Panc1 (cell line): ENCODE measurements at regions not wholly inside any gene's neighbourhood (a gene's known extent, or its start where the extent isn't known, plus 50 kb on each side); places are given as distances from the start of the nearest gene placed in this dataset.

Experiments
- ATAC-seq: fragments of 200-7000 bp; cut with Tn5 transposase; 2 replicates; pipeline ENCODE4 v1.9.1; 2020; ENCODE audit warnings: mild to moderate bottlenecking, moderate library complexity
- BruUV-seq: library from RNA; stranded (reverse); fragments of 400-500 nt; replicated peaks from 2 replicates; lab custom pipeline; 2021; lab: Mats Ljungman, UMichigan
- CTCF ChIA-PET: fragments of 300-600 bp; sonication (Branson Sonifier 250); formaldehyde crosslinking; loops from one replicate; lab custom pipeline; 2022; ENCODE audit warnings: antibody characterized with exemption; lab: Charles Lee
- POLR2A ChIA-PET: fragments of 300-600 bp; sonication (Branson Sonifier 250); formaldehyde crosslinking; loops from one replicate; lab custom pipeline; 2022; ENCODE audit warnings: antibody characterized with exemption; lab: Charles Lee
- DNase-seq: peaks from one replicate; pipeline ENCODE4 v3.0.0-alpha.2; 2010; ENCODE audit warnings: low read depth, low spot score
- H3K27ac ChIP-seq: 2 replicates; pipeline ENCODE4 v1.5.1; 2011; ENCODE audit warnings: mild to moderate bottlenecking, low read length, inconsistent platforms
- H3K27me3 ChIP-seq: fragments of 200-500 bp; sonication (Bioruptor generic); 2 replicates; pipeline ENCODE4 v1.6.0; 2014; ENCODE audit warnings: low read length, inconsistent platforms; ENCODE audit not compliant: control insufficient read depth, insufficient read depth
- H3K36me3 ChIP-seq: fragments of 200-500 bp; sonication (Bioruptor generic); 2 replicates; pipeline ENCODE4 v1.5.1; 2014; ENCODE audit warnings: inconsistent platforms, mild to moderate bottlenecking, low read length, moderate library complexity; ENCODE audit not compliant: control insufficient read depth, insufficient read depth
- H3K4me1 ChIP-seq: 2 replicates; pipeline ENCODE4 v1.5.1; 2011; ENCODE audit warnings: inconsistent platforms, mild to moderate bottlenecking, low read length, moderate library complexity; ENCODE audit not compliant: control insufficient read depth, insufficient read depth
- H3K4me3 ChIP-seq, 2 experiments: 2 replicates each; pipeline ENCODE4 v1.5.1; 2011 to 2012; ENCODE audit warnings: low read depth in 2 of 2, low read length in 2 of 2, mild to moderate bottlenecking in 2 of 2, inconsistent platforms in 1 of 2, moderate library complexity in 1 of 2
- H3K9me3 ChIP-seq: fragments of 200-500 bp; sonication (Bioruptor generic); 2 replicates; pipeline ENCODE4 v1.5.1; 2014; ENCODE audit warnings: low read depth, mild to moderate bottlenecking, inconsistent platforms, low read length, moderate library complexity; ENCODE audit not compliant: control insufficient read depth, insufficient read depth
- POLR2AphosphoS5 ChIP-seq: IDR thresholded peaks from 2 replicates; pipeline ENCODE4 v1.6.1; 2012; ENCODE audit warnings: mild to moderate bottlenecking, low read depth, low read length, moderate library complexity
- SIN3A ChIP-seq: IDR thresholded peaks from 2 replicates; pipeline ENCODE4 v1.6.1; 2012; ENCODE audit warnings: low read depth, mild to moderate bottlenecking, low read length, moderate library complexity, borderline replicate concordance; ENCODE audit not compliant: insufficient read depth
- TCF7L2 ChIP-seq: IDR thresholded peaks from 2 replicates; pipeline ENCODE4 v1.6.1; 2011; ENCODE audit warnings: mild to moderate bottlenecking, low read depth, low read length, inconsistent platforms
- in situ Hi-C: cut with HindIII; loops from 2 replicates; pipeline ENCODE4 v1.10.0; 2016; ENCODE audit warnings: low sequenced_read_pairs, low pct_unique_long_range_greater_than_20kb
- intact Hi-C: fragments of 100-400 bp; cut with micrococcal nuclease; formaldehyde crosslinking; loops from one replicate; pipeline ENCODE4 v1.10.0; 2022; ENCODE audit not compliant: unreplicated experiment
- TF ChIP-seq, protein P1 (sequence below): fragments of 450-650 bp; IDR thresholded peaks from 2 replicates; pipeline ENCODE4 v1.5.1; 2017; ENCODE audit warnings: mild to moderate bottlenecking
- TF ChIP-seq, protein P2 (sequence below), 2 experiments: IDR thresholded peaks; 2 replicates each; pipeline ENCODE4 v1.6.1; 2011 to 2012; ENCODE audit warnings: low read depth in 2 of 2, control low read depth in 1 of 2, low read length in 1 of 2, mild to moderate bottlenecking in 1 of 2, moderate library complexity in 1 of 2; ENCODE audit not compliant: insufficient read depth in 1 of 2

DNA sequence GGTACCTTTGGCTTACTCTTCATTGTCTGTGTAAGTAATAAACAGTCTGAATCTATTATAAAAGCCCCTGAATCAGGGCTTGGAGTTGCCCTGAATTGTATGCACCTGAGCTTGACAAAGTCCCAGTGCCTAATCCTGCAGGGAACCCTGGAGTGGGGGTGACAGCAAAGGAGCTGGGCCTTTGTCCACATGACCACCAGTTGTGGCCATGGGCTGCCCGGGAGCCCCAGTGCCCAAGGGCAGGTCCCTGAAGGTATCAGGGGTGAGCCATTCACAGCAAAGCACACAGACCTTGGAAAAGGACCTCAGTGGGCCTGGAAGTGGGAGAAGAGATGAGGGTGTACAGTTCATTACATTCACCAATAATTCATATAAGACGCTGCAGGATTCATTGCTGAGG, 94.2 kb downstream of the BANF2 start:
- Histone ChIP-seq H3K4me1 (no peaks in the 10 kb centered on the region; the same call in 1 of the 2 replicates), H3K27ac (no peak overlapping the region), H3K9me3 (no peaks in the 10 kb centered on the region), H3K4me3 (no peak overlapping the region), H3K27me3 (no peaks in the 10 kb centered on the region), H3K36me3 (no peaks in the 10 kb centered on the region)
- intact Hi-C loops: no loop called here
- DNase-seq (no peak), ATAC-seq (no peak)
- CTCF ChIA-PET: no interaction called here
- POLR2A ChIA-PET: no interaction called here
- TF ChIP-seq SIN3A: no peak
- TF ChIP-seq, protein P1, sequence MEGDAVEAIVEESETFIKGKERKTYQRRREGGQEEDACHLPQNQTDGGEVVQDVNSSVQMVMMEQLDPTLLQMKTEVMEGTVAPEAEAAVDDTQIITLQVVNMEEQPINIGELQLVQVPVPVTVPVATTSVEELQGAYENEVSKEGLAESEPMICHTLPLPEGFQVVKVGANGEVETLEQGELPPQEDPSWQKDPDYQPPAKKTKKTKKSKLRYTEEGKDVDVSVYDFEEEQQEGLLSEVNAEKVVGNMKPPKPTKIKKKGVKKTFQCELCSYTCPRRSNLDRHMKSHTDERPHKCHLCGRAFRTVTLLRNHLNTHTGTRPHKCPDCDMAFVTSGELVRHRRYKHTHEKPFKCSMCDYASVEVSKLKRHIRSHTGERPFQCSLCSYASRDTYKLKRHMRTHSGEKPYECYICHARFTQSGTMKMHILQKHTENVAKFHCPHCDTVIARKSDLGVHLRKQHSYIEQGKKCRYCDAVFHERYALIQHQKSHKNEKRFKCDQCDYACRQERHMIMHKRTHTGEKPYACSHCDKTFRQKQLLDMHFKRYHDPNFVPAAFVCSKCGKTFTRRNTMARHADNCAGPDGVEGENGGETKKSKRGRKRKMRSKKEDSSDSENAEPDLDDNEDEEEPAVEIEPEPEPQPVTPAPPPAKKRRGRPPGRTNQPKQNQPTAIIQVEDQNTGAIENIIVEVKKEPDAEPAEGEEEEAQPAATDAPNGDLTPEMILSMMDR: no peak
- in situ Hi-C loops: no loop called here
- no TSS peak for BruUV-seq

DNA sequence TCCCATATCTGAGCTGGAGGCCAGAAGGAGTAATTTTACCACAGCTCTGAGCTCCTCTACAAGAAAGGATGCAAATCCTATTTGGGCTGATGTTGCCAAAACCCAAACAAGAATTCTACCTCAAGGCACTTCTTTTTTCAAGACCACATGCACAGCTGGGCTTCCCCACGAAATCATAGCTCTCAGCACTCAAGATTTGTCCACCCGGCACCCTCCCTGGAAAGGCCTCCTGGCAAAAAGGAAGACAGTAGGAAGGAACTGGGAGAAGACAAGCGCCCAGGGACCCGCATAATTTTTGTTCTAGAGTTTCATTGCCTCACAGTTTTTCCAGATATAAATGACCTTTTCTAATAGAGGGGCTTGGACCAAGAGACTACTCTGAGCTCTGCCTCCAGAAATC, 90.5 kb downstream of the BANF2 start:
- H3K27ac ChIP-seq: no peak overlapping the region
- H3K27me3 ChIP-seq: no peaks in the 10 kb centered on the region
- TF ChIP-seq, protein P1: no peak
- TF ChIP-seq, protein P2, sequence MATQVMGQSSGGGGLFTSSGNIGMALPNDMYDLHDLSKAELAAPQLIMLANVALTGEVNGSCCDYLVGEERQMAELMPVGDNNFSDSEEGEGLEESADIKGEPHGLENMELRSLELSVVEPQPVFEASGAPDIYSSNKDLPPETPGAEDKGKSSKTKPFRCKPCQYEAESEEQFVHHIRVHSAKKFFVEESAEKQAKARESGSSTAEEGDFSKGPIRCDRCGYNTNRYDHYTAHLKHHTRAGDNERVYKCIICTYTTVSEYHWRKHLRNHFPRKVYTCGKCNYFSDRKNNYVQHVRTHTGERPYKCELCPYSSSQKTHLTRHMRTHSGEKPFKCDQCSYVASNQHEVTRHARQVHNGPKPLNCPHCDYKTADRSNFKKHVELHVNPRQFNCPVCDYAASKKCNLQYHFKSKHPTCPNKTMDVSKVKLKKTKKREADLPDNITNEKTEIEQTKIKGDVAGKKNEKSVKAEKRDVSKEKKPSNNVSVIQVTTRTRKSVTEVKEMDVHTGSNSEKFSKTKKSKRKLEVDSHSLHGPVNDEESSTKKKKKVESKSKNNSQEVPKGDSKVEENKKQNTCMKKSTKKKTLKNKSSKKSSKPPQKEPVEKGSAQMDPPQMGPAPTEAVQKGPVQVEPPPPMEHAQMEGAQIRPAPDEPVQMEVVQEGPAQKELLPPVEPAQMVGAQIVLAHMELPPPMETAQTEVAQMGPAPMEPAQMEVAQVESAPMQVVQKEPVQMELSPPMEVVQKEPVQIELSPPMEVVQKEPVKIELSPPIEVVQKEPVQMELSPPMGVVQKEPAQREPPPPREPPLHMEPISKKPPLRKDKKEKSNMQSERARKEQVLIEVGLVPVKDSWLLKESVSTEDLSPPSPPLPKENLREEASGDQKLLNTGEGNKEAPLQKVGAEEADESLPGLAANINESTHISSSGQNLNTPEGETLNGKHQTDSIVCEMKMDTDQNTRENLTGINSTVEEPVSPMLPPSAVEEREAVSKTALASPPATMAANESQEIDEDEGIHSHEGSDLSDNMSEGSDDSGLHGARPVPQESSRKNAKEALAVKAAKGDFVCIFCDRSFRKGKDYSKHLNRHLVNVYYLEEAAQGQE (IDR thresholded peaks at IDR 0.05; ENCODE audit: insufficient read depth in 1 of 2, low read depth in 2 of 2, low read length in 1 of 2): no peak
- TF ChIP-seq SIN3A (no peak), POLR2AphosphoS5 (no peak), TCF7L2 (no peak)
- H3K9me3 ChIP-seq: no peaks in the 10 kb centered on the region
- intact Hi-C loops (no loop called here), in situ Hi-C loops (no loop called here)
- no TSS peak for BruUV-seq
- H3K4me1 ChIP-seq: no peaks in the 10 kb centered on the region
- ChIA-PET CTCF (no interaction called here), POLR2A (no interaction called here)
- no peak overlapping the region for H3K4me3 ChIP-seq
- H3K36me3 ChIP-seq: no peaks in the 10 kb centered on the region
- ATAC-seq (no peak), DNase-seq (no peak)

DNA sequence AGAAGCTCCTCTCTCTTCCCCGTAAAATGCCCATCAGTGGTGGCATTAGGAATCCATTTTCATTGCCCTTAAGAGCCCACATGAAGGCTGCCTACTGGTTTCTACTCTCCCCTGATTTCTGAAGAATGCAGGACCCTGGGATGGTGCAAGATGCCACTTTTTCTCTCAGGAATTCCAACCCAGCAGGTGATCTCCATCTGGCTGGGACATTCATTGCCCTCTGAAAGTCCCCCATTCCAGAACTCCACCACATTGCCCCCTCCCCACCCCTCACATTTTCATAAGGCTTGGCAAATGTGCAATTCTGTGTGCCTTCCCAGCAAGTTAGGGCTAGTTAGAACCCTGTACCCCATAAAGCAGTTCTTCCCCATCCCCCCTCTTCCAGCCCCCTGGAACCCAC, 88.0 kb downstream of the BANF2 start:
- in situ Hi-C loops (no loop called here), intact Hi-C loops (no loop called here)

More for the DNA sequence above, 88.0 kb downstream of the BANF2 start:
- DNase-seq (no peak), ATAC-seq (no peak)
- no TSS peak for BruUV-seq
- CTCF ChIA-PET: no interaction called here
- Histone ChIP-seq H3K27ac (no peak overlapping the region), H3K4me3 (no peak overlapping the region), H3K9me3 (no peaks in the 10 kb centered on the region), H3K36me3 (no peaks in the 10 kb centered on the region), H3K4me1 (no peaks in the 10 kb centered on the region), H3K27me3 (no peaks in the 10 kb centered on the region)
- TF ChIP-seq, protein P1: no peak
- TF ChIP-seq, protein P2 (IDR thresholded peaks at IDR 0.05; ENCODE audit: insufficient read depth in 1 of 2, low read depth in 2 of 2, low read length in 1 of 2): no peak
- TF ChIP-seq SIN3A (no peak), TCF7L2 (no peak), POLR2AphosphoS5 (no peak)
- POLR2A ChIA-PET: no interaction called here
